GM23248 (cell line): ENCODE measurements at regions not wholly inside any gene's neighbourhood (a gene's known extent, or its start where the extent isn't known, plus 50 kb on each side); places are given as distances from the start of the nearest gene placed in this dataset.

Experiments used
- EZH2 ChIP-seq: fragments of 200-600 bp; sonication (generic); IDR thresholded peaks from 2 replicates; pipeline ENCODE4 v1.6.1; 2018; ENCODE audit warnings: antibody characterized with exemption, mild to moderate bottlenecking; ENCODE audit not compliant: insufficient read depth, poor library complexity, severe bottlenecking
- EZH2phosphoT487 ChIP-seq: fragments of 200-600 bp; sonication (generic); IDR thresholded peaks from 2 replicates; pipeline ENCODE4 v1.6.1; 2018; ENCODE audit warnings: antibody characterized with exemption, moderate library complexity, mild to moderate bottlenecking, low read depth; ENCODE audit not compliant: insufficient read depth

- TF ChIP-seq EZH2 (no peak), EZH2phosphoT487 (no peak)
Observed at GRCh38 chr6:67759001-67759400, 876.1 kb upstream of the ADGRB3 start.
